ENCODE measurements at regions not wholly inside any gene's neighbourhood (a gene's known extent, or its start where the extent isn't known, plus 50 kb on each side); places are given as distances from the start of the nearest gene placed in this dataset.
A peak's percentile ranks its signal among the peaks of the same experiment; 100 is the strongest.

DNA sequence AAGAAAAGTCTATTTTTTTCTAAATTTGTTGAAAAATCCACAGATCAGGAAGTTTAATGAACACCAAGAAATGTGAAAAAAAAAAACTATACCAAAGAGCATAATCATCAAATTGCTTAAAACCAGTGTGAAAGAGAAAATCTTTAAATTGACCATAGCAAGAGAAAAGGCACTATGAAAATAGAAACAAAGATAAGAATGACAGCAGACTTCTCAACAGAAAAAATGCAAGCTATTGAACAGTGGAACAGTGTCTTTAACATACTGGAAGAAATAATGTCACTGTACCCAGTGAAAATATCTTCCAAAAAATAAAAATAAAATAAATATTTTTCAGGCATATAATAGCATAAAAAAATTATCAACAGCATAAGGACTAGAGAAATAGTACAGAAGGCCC is 243.0 kb upstream of the GJB5 start:
- no peak for DNase-seq

DNA sequence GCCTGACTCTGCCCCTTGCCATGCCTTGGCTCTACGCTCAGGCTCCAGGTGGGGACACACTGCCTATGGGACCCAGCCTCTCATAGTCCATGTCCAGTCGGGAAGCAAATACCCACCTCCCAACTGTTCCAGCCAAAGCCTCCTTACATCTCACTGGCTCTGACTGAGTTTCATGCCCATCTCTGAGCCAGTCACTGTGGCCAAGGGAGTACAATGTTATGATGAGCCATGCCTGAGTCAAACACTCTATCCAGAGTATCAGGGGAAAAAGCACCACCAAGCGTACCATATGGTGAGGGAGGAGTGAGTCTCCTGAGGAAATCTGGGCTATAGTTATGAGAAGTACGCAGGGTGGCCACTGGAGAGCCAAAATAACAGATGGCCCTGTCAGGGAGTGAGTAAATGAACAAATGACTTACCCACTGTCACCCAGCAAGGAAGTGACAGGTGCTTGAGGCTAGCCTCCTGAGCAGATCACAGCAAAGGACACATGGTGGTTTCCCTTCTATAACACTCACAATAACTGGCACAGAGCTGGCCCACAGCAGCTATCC is 236.6 kb upstream of the GJB5 start:
- DNase-seq = peak; percentile 29

DNA sequence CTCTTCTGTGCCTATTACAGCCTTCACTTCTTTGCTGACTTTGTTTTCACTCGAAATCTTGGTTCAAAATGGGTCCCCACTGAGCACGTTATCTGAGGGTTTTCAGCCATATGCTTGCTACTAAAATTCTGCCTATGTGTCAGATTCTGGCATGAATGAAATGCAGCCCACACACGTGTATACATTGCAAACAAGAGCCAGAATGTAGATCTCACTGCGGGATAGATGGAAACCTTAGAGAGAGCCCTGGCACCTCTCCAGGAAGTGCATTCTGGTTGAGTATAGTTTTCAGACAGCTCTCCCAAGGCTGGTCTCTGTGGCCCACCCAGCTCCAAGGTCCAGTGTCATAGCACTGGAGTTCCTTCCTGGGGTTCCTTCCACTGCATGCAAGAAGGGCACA is 234.7 kb upstream of the GJB5 start:
- DNase-seq = no peak

DNA sequence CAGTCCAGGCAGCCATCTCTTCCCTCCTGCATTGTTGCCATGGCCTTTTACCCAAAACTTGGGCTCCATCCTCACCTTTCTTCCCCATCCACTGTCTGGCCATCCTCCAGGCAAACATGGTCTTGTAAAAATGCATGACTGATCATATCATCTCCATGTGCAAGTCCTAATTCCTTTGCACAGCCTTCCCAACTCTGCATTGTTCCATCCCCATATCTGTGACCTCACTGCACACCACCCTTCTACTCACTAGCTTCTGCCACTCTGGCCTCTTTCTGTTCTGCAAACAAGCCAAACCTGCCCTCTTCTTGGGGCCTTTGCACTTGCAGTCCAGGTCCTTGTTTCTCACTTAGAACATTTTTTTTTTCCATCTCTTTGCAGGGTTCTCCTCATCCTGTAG is 230.1 kb upstream of the GJB5 start:
- no peak for DNase-seq

- peak; percentile 31 for DNase-seq
These were observed 224.7 kb upstream of the GJB5 start for GRCh38 chr1:34529935-34530859.

- DNase-seq = peak; percentile 35
These were observed 222.7 kb upstream of the GJB5 start for GRCh38 chr1:34532113-34532512.

- DNase-seq = no peak
These were observed 216.4 kb upstream of the GJB5 start for GRCh38 chr1:34538481-34538880.

GRCh38 chr1:34547046-34547674 is 207.7 kb upstream of the GJB5 start:
- DNase-seq = peak; percentile 67

GRCh38 chr1:34549199-34549598 is 205.6 kb upstream of the GJB5 start:
- DNase-seq = peak; percentile 81

DNA sequence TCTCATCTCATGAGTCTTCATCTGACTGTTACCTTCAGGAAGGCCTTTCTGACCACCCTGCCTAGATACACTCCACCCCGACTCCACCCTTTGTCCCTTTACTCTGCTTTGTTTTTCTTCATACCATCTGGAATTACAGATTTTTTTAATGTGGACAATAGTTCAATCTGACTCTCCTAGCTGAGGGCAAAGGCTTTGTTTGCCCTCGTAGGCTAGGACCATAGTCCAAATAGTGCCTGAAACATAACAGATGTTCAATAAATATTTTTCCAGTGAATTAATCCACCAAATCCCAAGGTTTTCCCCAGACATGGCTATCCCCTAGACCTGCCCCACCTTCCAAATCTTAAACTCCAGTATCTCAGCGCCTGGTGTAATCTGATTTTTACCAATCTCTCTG is 176.5 kb upstream of the GJB5 start:
- no peak for DNase-seq

DNA sequence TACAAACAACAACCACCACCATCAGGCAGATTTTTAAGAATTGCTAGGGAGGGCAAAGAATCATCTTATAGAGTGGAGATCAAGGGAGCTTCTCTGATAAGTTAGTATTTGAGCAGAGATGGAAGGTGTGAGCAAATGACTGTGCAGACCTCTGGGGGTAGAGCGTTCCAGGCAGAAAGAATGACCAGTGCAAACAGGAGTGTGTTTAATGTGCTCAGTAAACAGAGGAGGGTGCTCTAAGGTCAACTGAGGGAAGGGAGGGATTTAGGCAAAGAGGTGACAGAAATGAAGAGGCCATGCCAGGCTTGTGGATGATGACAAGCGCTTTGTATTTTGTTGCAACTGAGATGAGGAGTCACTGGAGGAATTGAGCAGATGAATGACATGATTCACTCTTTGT is 172.5 kb upstream of the GJB5 start:
- DNase-seq = no peak

DNA sequence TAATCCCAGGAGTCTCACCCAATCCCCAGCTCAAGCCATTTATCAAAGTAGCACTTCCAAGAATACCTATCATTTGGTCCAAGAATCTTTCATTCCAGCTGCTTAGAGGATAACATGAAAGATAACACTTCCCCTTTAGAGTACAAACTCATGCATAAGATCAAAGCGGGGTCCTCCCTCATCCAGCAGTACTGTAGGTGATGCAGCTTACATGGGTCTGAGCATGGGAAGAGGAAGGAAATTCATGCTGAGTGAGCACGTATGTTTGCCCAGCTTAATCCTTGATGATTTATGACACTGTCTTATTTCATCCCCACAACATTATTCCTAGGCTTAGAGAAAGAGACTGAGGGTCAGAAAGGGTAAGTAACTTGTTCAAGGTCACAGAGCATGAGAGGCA is 167.1 kb upstream of the GJB5 start:
- no peak for DNase-seq

- DNase-seq = peak; percentile 94
These were observed 164.6 kb upstream of the GJB5 start for GRCh38 chr1:34590211-34590623.

GRCh38 chr1:34591751-34592629 is 162.9 kb upstream of the GJB5 start:
- no peak for DNase-seq

DNA sequence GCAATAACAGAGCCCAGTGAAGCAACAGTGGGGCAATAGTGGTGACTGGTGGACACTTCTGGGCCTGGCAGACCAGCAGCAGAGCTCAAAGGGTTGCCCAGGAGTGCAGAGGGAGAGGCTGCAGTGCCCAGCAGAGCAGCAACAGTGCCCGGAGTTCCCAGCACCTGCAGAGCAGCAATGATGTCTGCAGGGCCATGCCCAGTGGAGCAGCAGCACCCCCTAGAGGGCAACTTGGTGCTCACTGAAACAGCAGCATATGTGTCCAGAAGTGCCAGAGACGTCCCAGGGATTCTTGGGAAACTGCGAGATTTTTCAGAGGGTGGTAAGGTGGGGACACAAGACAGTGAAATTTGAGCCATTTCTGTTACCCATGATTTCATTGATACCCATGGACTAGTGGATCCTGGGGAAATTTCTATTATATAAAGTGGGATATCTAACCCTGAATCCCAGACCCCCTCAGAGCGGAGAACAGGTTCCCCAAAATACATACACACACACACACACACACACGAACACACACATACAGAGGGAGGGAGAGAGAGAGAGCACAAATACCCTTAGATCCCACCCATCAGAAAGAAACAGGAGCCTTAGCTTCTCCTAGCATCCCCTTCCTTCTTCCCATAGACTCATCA is 156.9 kb upstream of the GJB5 start:
- DNase-seq = peak; percentile 88

GRCh38 chr1:34602907-34603306 is 151.9 kb upstream of the GJB5 start:
- DNase-seq = no peak

DNA sequence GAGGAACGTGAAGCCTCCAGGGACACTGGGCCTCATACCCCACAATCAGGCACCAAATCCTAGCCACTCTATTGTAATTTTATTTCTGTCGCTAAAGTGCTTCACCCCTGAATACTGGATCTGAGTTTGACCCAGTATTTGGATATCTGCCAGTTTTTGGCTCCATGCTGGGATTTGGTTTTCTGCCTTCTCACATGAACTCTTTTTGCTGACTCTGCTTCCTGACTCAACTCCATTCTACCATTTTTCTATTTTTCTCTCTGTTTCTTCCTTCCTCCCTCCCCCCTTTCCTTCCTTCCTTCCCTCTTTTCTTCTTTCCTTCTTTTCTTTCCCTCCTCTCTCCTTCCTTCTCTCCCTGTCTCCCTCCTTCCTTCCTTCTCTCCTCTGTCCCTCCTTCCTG is 151.3 kb upstream of the GJB5 start:
- DNase-seq = no peak

DNA sequence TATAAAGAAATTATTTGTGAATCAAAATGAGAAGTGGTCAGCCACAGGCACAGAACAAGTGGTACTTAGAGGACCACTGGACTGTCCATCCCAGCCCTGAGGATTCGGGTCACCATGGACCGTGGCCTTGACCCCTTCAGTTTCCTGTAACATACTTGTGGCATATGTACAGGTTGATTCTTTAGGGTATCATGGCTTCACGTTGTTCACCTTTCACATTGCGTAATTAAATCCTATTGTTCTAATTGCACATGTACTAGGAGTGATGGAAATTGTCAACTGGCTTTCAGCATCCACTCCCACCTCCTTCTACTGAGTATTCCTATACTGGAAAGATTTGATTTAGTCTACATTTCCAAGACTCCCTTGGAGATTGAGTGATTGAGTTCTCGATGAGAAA is 148.3 kb upstream of the GJB5 start:
- DNase-seq = no peak

GRCh38 chr1:34610063-34610462 is 144.8 kb upstream of the GJB5 start:
- no peak for DNase-seq

DNA sequence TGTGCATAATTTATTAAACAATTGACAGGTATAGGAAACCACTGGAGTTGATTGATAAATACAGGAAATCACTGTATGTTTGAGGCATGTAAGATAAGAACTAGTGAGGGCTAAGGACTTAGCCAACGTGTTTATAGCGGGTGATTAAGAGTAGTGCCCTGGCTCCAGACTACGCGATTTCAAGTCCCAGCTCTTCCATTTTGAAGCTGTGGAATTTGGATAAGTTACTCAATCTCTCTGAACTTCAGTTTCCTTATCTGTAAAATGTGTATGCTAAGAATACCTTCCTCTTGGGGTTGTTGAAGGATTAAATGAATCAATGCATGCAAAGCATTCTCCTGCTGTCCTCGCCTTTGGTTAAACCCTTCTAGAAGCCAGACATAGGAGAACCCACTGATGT is 143.3 kb upstream of the GJB5 start:
- no peak for DNase-seq

DNA sequence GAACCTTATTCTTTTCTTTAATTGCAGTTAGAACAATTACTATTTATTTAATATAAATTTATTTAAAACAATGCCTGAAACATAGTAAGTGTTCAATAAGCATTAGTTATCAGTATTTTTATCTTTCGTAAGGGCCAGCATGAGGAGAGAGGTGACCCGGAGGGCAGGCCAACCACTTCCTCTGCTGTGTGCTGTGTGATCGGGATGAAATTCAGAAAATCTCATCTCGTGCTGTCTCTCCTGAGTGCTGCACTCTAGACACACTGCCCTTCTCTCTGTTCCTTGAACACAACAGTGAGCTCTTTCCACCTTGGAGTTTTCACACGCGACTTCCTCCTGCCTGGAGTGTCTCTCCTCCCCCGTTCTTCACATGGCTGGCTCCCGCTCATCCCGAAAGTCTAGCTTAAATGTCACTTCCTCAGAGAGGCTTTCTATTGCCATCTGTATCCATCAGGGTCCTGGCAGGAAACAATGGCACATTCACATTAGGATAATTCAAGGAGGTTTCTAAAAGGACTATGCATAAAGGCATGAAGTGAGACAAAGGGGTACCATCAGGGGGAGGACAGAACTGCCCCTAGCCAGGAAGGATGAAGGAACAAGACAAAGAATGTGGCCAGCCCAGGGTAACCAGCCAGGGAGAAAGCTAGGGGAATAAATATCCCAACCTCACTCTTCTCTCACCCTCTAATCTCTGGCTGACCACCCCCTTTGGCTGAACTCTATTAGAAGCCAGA is 142.6 kb upstream of the GJB5 start:
- DNase-seq = no peak

Data from islet precursor cell (in vitro differentiated cells).